ENCODE measurements at regions not wholly inside any gene's neighbourhood (a gene's known extent, or its start where the extent isn't known, plus 50 kb on each side); places are given as distances from the start of the nearest gene placed in this dataset.
"Not testable (repeated sequence)": the region's sequence is repeated elsewhere in the genome, so short reads cannot be mapped to it uniquely, and the experiment has no call there.

GRCh38 chr12:104906695-104907094, 51.4 kb downstream of the SLC41A2 start:
- no peak for FAIRE-seq

DNA sequence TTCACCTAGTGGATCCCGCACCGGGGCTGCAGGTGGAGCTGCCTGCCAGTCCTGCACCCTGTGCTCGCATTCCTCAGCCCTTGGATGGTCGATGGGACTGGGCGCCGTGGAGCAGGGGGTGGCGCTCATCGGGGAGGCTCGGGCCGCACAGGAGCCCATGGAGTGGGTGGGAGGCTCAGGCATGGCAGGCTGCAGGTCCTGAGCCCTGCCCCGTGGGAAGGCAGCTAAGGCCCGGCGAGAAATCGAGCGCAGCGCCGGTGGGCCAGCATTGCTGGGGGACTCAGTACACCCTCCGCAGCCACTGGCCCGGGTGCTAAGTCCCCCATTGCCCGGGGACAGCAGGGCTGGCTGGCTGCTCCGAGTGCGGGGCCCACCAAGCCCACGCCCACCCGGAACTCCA, 52.6 kb downstream of the SLC41A2 start:
- FAIRE-seq: not testable (repeated sequence)

DNA sequence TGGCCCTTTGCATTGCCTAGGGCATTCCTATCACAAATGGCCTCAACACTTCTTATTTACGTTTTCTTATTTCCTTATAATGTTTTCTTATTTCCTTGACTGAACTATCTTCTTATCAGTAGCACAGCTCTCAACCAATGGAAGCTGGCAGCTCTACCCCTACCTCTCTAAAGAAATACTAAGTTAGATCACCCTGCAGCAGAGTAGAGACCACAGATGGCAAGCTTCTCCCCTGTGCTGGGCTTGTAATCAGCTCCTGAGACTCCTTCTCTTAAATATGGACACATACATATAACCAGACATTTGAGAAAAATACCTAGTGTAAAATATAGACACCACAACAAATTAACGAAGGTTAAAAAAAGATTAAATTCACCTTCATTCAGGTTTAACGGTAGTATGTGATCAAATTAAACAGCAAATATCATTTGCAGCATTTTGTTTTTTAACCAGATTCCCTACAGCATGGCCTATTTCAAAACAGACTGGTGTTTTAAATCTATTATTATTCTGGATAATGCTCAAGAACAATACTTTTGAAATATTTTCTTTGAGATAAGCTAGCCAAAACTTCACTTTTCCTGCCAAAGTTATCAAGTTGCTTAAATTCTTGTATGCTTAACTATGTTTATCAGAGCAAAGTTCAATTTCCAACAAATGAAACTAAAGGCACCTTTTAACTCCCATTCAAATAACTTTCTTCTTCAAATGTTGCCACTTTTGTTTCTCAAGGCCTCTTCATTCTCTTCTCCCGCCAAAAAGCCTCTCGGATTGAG, 54.3 kb downstream of the SLC41A2 start:
- FAIRE-seq: no peak

- no peak for FAIRE-seq
Measured at GRCh38 chr12:104902125-104902524, 56.0 kb downstream of the SLC41A2 start.

GRCh38 chr12:104896710-104897109, 61.4 kb downstream of the SLC41A2 start:
- no peak for FAIRE-seq

- no peak for FAIRE-seq
Measured at GRCh38 chr12:104896146-104896545, 61.9 kb downstream of the SLC41A2 start.

DNA sequence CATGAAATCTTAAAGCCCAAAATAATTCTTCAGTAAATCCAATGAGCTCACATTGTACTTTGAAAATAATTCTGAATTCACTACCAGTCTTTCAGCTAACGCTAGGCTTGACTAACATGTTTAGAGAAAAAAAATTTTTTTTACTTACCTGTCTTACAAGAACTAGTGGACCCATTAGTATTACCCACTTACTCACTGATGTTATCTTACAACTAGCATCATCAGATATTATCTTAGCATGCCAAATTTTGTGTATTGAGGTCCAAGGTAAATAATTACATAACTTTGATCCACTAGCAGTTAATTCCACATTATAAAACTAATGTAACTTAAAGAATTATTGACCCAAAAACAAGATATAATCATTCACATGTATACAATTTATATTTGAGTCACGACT, 62.7 kb downstream of the SLC41A2 start:
- no peak for FAIRE-seq

GRCh38 chr12:104890476-104891096, 67.5 kb downstream of the SLC41A2 start:
- FAIRE-seq: no peak

- FAIRE-seq: no peak
Measured at GRCh38 chr12:104889735-104890134, 68.4 kb downstream of the SLC41A2 start.

- FAIRE-seq: no peak
Measured at GRCh38 chr12:104888892-104889291, 69.2 kb downstream of the SLC41A2 start.

DNA sequence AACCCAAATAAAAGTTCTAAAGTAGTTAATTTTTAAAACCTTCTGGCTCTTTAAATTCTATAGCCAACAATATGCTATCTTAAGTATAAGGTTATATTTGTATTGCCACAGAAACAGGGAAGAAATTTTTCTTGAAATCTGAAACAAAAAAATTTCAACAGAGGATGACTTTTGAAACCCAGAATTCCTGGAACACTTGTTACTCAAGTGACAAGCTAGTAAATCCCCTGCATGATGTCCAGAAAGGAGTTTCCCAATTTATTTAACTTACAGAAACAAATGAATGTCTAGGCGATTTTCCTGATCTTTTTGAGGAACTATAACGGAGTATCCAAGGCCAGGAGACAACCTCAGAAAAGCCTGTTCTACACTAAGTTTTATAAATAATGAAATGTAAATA, 69.6 kb downstream of the SLC41A2 start:
- FAIRE-seq: no peak

DNA sequence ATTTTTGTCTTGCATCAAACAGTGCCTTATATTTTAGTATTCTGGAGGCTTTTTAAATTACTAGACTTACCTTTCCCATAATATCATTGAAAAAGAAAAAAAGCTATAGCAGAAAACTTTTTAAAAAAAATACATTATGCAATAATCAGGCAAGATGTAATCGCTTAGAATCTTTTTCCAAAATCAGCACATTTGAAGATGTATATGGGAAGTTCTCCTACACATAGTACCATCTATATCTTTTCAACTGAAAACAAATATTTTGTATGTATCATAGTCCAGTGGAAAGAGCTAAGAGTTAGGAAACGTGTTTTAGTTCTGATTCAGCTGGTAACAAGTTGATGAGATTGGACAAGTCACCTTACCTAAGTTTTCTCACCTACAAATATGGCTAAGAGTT, 70.6 kb downstream of the SLC41A2 start:
- no peak for FAIRE-seq

DNA sequence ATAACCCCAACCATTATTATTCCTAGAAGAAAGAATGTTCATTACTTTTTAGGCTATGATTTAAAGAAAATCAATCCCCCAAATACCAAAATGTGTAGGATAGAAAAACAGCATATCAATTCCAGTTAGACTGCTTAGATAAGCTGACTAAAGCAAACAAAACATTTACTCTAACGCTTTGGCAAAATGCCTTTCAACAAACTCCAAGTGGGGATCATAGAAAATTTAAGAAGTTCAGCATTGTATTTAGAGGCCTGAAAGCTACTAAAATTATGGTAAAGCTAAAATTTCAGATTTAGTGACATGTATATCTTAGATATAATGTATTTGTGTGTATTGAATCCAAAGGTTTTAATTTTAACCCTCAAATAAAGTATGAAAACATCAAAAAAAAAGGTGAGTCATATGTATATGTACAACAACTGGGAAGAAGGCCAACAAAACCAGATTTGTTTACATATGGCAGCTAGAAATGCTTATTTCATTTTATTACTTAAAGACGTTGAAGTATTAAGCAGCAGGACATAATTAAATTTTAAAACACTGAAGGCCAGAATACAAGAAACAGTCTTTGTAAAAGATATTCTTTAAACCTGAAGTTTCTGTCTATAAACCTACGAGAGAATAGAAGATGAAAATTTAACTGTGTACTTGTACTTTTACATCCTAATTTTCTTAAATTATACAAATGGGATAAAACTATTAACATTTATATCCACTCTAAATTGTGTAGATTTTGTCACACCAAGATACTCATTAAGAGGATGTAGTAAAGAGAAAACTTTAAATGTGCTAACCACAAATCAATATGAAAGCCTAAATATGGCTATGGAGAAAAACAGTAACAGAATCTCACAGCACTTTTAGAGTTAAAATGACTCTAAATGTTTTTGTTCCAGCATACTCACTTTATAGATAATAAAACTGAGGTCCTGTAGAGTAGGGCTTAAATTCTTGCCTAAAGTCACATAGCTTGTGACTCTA, 71.4 kb downstream of the SLC41A2 start:
- FAIRE-seq: no peak

DNA sequence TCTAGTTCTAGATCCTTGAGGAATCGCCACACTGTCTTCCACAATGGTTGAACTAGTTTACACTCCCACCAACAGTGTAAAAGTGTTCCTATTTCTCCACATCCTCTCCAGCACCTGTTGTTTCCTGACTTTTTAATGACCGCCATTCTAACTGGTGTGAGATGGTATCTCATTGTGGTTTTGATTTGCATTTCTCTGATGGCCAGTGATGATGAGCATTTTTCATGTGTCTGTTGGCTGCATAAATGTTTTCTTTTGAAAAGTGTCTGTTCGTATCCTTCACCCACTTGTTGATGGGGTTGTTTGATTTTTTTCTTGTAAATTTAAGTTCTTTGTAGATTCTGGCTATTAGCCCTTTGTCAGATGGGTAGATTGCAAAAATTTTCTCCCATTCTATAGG, 79.2 kb downstream of the SLC41A2 start:
- FAIRE-seq: not testable (repeated sequence)

DNA sequence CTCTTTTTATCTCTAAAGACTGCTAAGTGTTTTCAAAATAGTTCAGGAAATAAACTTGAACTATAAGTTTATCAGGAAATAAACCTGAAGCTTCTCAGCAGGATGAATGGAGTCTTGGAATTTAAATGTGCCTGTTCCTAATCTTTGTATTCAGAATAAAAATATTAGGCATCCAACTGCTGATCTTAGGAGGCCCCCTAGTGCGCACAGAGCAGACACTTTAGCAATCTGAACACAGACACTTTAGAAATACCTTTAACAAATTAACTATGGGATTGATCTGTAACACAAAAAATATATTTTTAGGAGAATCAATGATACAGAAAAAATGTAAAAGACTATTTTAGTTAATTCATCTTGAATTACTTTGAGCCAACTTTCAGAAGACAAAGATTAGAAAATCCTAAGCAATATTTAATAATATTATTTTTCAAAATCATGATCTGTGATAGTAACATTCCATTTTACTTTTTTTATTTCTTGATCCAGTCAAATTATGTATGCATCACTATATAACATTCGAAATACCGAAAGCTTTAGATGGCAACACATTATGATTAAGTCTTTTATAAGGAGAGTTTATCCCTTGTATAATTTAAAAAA, 80.9 kb downstream of the SLC41A2 start:
- FAIRE-seq: peak; percentile 84

- no peak for FAIRE-seq
Measured at GRCh38 chr12:104873374-104873773, 84.7 kb downstream of the SLC41A2 start.

DNA sequence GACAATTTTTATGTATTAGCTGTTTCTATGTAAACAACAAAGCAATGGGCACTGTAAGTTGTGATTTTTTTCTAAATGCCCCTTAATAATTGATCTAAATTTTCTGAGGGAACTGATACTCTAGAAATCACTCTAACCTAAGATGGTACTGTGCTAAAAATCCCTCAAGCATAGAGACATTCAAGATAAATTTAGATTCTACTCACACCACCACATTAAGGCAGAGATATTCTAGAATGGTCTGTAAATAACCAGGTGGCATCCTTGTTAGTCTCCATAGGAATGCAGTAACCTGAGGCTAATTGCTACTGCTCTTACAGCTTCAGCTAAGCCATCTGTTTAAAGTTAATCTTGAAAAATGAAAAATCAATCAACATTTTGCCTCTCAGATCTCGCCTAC, 87.3 kb downstream of the SLC41A2 start:
- FAIRE-seq: no peak

DNA sequence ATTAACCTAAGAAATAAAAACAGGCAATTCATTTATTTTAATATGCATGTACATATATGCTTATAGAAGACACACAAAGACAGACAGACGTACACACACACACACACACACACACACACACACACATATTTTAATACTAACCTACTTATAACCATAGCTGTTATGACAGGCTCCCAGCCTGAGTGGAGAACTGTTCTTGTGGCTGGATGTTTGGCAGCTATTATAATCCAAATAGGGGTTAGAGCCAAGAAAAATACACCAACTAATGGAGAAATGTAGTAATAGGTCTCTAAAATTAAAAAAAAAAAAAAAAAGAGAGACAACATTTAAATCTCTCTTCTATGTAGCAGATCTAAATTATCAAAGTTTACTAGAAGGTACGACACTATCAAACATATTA, 91.8 kb downstream of the SLC41A2 start:
- no peak for FAIRE-seq

DNA sequence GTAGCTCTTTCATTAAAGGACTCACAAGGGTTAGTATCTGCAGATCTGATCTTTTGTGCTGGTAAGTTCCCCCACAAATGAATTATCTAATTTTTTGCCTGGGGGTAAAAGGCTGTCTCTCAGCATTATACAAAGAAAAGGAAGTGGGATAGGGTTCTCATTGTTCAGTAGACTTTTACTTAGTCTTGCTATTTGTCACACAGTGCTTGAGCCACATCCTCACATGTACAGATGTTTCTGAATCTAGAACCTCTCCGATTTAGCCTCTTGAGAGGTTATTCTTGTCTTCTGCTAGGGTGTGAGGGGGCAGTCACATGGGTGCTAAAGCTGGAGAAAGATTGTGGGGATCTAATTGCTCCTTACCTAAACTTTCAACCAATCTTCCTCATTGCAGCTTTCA, 93.0 kb downstream of the SLC41A2 start:
- no peak for FAIRE-seq

GRCh38 chr12:104864668-104865067, 93.4 kb downstream of the SLC41A2 start:
- FAIRE-seq: no peak

DNA sequence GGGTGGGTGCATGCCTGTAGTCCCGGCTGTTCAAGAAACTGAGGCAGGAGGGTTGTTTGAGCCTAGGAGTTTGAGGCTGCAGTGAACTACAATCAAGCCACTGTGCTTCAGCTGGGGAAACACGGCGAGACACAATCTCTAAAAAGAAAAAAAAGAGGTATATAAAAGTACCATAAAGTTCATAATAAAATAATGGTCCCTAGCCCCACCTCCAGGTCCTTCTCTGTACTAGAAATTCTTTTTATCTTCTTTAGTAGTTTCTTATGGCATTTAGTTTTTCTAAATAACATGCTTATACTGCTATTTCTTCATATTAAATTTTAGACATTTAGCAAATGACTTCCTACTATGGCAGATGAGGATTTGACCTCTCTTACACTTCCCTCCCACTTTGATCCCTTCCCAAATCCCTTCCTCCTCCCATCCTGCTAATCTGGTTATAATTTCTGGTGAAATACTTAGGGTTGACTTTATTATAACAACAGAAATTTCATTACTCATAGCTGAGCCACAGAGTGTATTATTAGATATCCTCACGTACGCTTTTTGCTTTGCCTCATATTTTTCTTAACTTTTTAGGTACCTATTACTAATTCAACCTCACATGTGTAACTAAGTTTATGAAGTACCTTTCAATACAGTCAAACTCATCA, 94.7 kb downstream of the SLC41A2 start:
- FAIRE-seq: no peak

All from endometrium (tissue), 2 donors.